ENCODE measurements at regions not wholly inside any gene's neighbourhood (a gene's known extent, or its start where the extent isn't known, plus 50 kb on each side); places are given as distances from the start of the nearest gene placed in this dataset.

GRCh38 chr12:42828836-42829235, 239.3 kb upstream of the PRICKLE1 start:
- no peak for FAIRE-seq
- no peaks in the 10 kb centered on the region for H3K9me3 ChIP-seq (ENCODE audit: control insufficient read depth, low read depth, low read length)

GRCh38 chr12:42824327-42824726, 234.8 kb upstream of the PRICKLE1 start:
- no peak overlapping the region for H2AFZ ChIP-seq (ENCODE audit: control insufficient read depth, low read length)
- FAIRE-seq (no peak), DNase-seq (ENCODE audit: low read depth, low spot score) (no peak)
- H3K27ac ChIP-seq (ENCODE audit: control insufficient read depth, insufficient read depth, low read length) = no peak overlapping the region
- no peak overlapping the region for H3K4me3 ChIP-seq (ENCODE audit: control insufficient read depth in 2 of 3, extremely low read depth in 1 of 3, insufficient read depth in 2 of 3, low read depth in 1 of 3, low read length in 3 of 3)
- H3K27me3 ChIP-seq (ENCODE audit: control insufficient read depth, extremely low read depth, insufficient read depth, low read length) = no peaks in the 10 kb centered on the region
- dilution Hi-C loops (cut with MboI; ENCODE audit: extremely low pct_ligation_motif_present, low sequenced_read_pairs) = no loop called here
- no peaks in the 10 kb centered on the region for H3K79me2 ChIP-seq (ENCODE audit: control insufficient read depth, insufficient read depth, low read length)
- TF ChIP-seq EZH2 (IDR thresholded peaks at IDR 0.05; ENCODE audit: low read length) (no peak), CTCF (optimal IDR thresholded peaks at IDR 0.05 in 1 of 3, IDR thresholded peaks at IDR 0.05 in 1 of 3, conservative IDR thresholded peaks at IDR 0.05 in 1 of 3; ENCODE audit: extremely low read depth in 1 of 3, insufficient read depth in 2 of 3, low read length in 3 of 3) (no peak)
- H3K9ac ChIP-seq (ENCODE audit: control insufficient read depth, extremely low read depth, insufficient read depth, low read length) = no peak overlapping the region
- no peaks in the 10 kb centered on the region for H3K9me3 ChIP-seq (ENCODE audit: control insufficient read depth, low read depth, low read length)
- no peaks in the 10 kb centered on the region for H3K9me1 ChIP-seq (ENCODE audit: control insufficient read depth, extremely low read depth, insufficient read depth, low read length)
- H3K4me2 ChIP-seq (ENCODE audit: control insufficient read depth, extremely low read depth, insufficient read depth, low read depth, low read length) = no peak overlapping the region
- no peaks in the 10 kb centered on the region for H4K20me1 ChIP-seq (ENCODE audit: control insufficient read depth, extremely low read depth, insufficient read depth, low read length)
- H3K36me3 ChIP-seq (ENCODE audit: control insufficient read depth in 2 of 2, extremely low read depth in 1 of 2, insufficient read depth in 2 of 2, low read length in 2 of 2) = no peaks in the 10 kb centered on the region
- no peaks in the 10 kb centered on the region for H3K4me1 ChIP-seq (ENCODE audit: control insufficient read depth, extremely low read depth, insufficient read depth, low read length)

More at GRCh38 chr12:42828836-42829235, 239.3 kb upstream of the PRICKLE1 start:
- Histone ChIP-seq H2AFZ (ENCODE audit: control insufficient read depth, low read length) (no peak overlapping the region), H3K27ac (ENCODE audit: control insufficient read depth, insufficient read depth, low read length) (no peak overlapping the region), H4K20me1 (ENCODE audit: control insufficient read depth, extremely low read depth, insufficient read depth, low read length) (no peaks in the 10 kb centered on the region), H3K9ac (ENCODE audit: control insufficient read depth, extremely low read depth, insufficient read depth, low read length) (no peak overlapping the region), H3K4me2 (ENCODE audit: control insufficient read depth, extremely low read depth, insufficient read depth, low read depth, low read length) (no peak overlapping the region), H3K36me3 (ENCODE audit: control insufficient read depth in 2 of 2, extremely low read depth in 1 of 2, insufficient read depth in 2 of 2, low read length in 2 of 2) (no peaks in the 10 kb centered on the region), H3K4me1 (ENCODE audit: control insufficient read depth, extremely low read depth, insufficient read depth, low read length) (no peaks in the 10 kb centered on the region), H3K4me3 (ENCODE audit: control insufficient read depth in 2 of 3, extremely low read depth in 1 of 3, insufficient read depth in 2 of 3, low read depth in 1 of 3, low read length in 3 of 3) (no peak overlapping the region), H3K9me1 (ENCODE audit: control insufficient read depth, extremely low read depth, insufficient read depth, low read length) (no peaks in the 10 kb centered on the region), H3K27me3 (ENCODE audit: control insufficient read depth, extremely low read depth, insufficient read depth, low read length) (no peaks in the 10 kb centered on the region), H3K79me2 (ENCODE audit: control insufficient read depth, insufficient read depth, low read length) (no peaks in the 10 kb centered on the region)
- DNase-seq (ENCODE audit: low read depth, low spot score) = no peak
- dilution Hi-C loops (cut with MboI; ENCODE audit: extremely low pct_ligation_motif_present, low sequenced_read_pairs) = no loop called here
- no peak for TF ChIP-seq CTCF (optimal IDR thresholded peaks at IDR 0.05 in 1 of 3, IDR thresholded peaks at IDR 0.05 in 1 of 3, conservative IDR thresholded peaks at IDR 0.05 in 1 of 3; ENCODE audit: extremely low read depth in 1 of 3, insufficient read depth in 2 of 3, low read length in 3 of 3)
- TF ChIP-seq EZH2 (IDR thresholded peaks at IDR 0.05; ENCODE audit: low read length) = no peak

Data from keratinocyte (primary cell).